GM19467 (cell line): ENCODE measurements at regions not wholly inside any gene's neighbourhood (a gene's known extent, or its start where the extent isn't known, plus 50 kb on each side); places are given as distances from the start of the nearest gene placed in this dataset.

Source experiments
- ATAC-seq: cut with Tn5 transposase; IDR thresholded peaks from one replicate; pipeline ENCODE4 v1.9.1; 2021; ENCODE audit warnings: mild to moderate bottlenecking, moderate library complexity; ENCODE audit not compliant: unreplicated experiment

DNA sequence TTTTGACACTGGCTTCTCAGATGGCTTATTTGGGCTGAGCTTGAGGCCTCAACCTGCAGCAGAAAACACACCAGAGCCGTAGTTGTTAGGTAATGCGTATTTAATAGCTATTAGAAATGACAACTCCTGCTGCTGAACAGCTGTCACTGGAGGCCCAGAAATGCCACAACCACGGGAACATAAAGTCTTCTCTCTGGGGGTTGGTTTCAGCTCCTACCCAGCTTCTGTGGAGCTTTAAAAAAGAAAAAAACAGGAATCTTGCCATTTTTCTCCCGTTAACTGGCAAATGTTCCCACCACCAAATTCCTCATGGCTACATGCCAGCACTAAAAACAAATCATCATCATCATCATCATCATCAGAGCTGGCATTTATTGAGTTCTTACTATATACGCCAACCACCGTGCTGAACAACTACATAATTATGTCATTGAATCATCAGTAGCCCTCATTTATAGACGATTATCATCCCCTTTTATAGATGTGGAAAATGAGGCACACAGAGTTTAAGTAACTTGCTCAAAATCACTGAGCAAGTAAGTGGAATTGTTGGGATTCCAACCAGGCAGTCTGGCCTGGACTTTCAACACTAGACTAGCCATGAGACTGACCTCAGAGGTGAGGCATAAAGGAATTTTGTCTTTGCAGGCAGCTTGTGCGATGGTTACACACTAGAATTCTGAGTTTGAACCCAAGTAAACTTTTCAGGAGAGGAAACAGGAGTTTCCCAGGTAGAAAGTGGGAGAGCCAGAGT is 185.3 kb upstream of the WWC1 start:
- no peak for ATAC-seq

DNA sequence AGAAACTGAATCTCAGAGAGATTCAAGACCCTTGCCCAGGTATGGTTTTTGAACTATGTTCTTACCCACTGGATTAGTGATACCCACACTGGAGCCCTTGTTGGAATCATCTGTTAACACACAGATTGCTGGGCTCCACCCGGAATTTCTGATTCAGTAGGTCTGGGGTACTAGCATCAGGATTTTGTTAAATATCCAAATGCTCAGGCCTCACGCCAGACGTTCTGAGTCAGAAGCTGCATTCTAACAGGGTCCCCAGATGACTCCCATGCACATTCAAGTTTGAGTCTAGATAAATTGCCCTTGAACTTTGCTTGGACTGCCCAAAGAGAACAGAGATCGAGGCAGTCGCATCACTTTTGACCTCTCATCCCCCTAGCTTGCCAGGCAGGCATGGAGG is 182.0 kb upstream of the WWC1 start:
- ATAC-seq = no peak

DNA sequence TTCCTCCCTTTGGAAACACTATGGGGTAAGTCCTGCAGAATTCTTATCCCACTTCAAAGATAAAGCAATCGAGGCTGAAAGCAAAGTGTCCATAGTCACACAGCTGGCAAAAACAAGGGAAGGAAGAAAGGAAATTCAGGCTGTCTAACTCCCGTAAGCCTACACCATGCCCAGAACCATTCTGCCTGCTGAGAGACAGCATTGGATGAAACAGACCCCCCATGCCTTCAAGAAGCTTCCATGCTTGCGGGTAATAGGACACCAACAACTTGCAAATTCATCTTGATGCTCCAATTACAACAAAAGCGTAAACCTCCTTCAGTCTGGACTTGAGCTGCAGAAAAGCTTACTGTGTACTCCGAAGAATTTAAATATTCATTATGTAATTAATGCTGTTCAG is 181.1 kb upstream of the WWC1 start:
- no peak for ATAC-seq

DNA sequence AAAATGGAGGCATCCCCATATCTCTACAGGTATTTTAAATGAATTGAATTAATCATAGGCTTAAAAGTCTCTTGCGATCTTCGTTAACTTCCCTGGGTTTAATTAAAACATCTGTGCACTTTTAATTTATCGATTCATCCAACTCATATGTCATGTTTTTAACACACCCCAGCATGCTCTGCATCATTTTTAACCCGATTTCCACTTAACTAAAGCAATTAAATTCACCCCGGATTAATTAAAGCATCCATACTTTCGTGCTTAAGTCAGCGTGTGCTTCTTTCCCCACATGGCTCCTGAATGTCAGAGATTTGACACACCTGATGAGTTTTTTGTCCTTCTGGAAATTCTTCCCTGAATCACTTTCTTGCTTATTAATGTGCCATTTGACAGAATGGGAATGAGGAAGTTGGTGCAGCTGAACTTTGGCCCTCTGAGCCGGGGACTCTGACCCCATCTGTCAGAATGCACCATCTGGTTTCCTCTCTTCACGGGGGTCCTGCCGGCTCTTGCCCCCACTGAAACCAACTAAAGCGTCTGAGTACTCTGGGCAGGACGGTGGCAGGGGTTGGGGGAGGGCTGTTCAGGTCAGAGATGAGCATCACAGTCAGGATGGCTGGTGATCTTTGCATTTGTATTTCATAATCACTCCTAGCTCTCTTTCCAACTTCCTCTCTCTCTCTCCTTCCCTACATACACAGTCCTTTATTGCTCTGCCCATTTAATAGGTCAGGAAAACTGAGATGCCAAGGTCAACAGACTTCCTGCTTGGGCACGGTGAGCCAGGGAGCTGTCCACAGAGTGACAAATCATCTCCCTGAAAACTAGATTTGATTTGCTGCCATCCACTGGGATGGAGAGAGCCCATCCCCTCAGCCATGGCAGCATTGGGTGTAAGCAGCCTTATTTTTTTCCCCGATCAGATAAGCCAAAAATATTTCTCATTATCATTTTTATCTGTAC is 180.3 kb upstream of the WWC1 start:
- ATAC-seq = no peak

DNA sequence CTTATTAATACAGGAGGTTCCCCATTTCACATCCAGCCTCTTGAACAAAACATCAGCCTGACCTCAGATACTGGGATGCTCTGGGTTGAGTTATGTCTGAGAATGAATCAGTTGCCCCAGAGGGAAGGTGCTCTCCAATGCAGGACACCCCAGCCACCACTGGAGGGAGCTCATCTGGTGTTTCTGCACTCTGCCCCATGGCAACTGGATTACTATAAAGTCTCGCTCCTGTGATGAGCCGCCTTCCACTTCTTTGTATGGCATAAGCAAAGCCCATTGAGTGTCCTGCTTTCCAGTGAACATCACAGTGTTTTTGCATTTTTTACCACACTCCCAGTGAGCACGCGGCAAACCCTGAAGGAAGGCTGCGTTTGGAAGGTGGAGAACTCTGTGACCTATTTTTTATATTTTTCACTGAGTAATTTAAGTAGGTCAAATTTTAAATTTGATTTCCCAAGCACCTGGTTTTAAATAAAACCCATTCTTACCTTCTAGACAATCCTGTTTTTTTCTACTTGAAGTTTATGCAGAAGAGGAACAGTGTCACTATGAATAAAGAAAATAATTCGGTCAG is 176.9 kb upstream of the WWC1 start:
- ATAC-seq = peak; percentile 91

DNA sequence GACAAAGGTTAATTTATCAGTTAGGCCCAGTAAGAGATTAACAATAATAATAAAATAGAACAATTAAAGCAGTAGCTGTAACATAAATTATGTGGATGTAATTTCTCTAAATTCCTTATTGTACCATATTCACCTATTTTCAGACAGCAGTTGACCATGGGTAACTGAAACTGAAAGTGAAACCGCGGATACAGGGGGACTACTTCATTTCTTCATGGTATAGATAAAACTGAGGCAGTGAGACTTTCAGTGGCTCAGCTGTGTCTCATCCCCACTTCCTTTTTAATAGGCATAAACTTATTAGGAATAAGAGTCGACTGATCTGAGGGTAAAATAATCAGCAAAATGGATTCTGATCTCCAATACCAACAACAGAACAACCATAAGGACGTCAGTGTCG is 174.0 kb upstream of the WWC1 start:
- no peak for ATAC-seq

DNA sequence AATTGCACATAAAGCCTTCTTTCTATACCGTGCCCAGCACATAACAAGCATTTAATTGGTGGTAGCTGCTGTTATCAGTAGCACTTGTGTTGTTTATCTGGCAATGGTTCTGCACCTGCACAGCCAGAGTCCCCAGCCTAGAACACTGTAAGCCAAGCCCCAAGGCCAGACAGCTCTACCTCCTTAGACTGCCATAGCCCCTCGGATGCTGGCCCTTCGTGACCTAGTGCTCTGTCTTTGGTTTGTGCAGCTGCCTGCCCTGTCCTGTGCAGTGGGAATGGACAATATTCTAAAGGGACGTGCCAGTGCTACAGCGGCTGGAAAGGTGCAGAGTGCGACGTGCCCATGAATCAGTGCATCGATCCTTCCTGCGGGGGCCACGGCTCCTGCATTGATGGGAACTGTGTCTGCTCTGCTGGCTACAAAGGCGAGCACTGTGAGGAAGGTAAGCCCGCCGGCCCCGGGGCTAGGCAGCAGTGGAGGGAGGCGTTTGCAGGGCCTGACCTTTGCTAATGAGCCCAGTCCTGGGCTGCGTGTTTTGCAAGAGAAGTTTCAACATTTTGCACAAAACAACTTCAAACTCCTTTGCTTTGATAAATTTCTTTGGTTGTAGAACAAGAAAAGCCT is 173.3 kb upstream of the WWC1 start:
- no peak for ATAC-seq

DNA sequence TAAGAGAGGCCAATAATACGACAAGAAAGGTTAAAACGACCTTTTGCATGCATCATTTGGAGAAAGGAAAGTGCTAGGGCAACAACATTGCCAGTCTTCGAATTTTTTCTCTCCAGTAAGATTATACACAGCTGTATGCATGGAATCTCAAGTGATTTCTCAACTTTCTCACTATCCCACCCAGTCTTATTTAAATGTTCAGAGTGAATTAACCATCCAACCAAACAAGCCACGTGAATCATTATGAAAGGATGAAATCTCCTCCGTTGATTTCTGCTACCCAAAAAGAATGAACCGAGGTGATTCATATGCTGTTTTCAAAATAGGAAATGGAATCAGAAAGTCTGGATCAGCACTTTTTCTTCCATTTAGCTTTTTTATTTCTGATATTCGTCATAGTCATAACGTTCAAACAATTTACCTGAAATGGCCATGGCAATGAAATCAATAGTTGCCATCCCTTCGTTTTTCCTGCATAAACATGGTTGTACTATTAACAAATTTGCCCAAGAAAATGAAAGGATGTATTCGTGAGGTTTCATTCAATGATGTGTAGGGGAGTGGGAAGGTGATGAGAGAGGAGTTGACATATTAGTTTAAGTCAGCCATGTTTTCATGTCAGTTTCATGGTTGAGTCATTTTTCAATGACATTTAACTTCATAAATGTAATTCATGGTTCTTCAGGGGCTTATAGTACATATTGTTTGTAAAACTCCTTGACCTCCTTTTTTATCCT is 170.9 kb upstream of the WWC1 start:
- no peak for ATAC-seq

DNA sequence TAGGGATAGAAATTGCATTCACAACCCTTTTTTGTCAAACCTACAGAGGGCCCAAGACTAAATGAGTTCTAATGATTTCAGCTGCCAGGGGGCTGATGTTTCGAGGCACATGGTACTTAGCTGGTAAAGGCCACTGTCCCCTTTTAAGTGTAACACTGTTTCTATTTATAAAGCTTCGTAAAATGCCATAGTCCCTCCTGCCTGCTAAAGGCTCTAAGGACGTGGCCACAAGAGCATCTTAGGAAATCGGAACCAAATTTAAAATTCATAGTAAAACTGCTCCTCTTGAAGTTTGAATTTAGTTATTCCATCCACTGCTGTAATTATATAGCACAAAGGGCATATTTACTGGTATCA is 170.3 kb upstream of the WWC1 start:
- no peak for ATAC-seq

DNA sequence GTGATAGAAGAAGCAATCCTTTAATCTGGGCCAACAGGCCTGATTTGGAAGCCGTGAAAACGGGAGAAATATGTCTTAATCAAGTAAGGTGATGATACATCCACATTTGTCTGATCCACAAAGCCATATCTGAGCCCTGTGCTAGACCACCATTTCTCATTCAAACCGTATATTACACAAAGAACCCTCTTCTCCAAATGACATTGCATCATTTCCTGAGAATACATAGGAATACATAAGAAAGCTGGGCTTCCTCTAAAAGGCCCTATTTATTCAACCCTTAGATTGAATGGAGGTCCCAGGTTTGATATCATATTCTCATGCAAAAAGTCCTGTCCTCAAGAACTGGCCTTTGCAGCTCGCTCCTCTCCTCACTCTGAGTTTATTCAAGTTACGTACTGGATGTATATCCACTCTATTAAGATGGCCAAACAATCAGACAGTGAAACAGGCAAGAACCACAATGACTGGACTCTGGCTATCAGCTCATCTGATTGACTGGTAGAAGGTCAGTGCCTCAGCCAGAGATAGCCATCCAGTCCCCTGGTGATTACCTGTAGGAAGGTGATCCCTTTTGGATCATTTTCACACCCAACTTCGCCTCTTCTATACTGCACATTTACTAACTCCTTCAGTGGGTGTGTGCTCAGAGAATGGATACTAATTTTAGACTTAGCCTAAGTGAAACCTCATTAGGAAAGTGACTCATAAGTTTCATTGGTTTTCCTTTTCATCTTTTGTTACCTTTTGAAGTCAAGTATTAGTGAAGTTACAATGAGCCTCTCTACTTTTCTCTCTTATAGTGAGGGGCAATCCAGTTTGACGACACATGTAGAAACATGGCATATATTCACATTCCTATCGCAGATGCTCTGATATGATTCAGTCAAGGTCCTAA is 167.6 kb upstream of the WWC1 start:
- ATAC-seq = peak; percentile 70

DNA sequence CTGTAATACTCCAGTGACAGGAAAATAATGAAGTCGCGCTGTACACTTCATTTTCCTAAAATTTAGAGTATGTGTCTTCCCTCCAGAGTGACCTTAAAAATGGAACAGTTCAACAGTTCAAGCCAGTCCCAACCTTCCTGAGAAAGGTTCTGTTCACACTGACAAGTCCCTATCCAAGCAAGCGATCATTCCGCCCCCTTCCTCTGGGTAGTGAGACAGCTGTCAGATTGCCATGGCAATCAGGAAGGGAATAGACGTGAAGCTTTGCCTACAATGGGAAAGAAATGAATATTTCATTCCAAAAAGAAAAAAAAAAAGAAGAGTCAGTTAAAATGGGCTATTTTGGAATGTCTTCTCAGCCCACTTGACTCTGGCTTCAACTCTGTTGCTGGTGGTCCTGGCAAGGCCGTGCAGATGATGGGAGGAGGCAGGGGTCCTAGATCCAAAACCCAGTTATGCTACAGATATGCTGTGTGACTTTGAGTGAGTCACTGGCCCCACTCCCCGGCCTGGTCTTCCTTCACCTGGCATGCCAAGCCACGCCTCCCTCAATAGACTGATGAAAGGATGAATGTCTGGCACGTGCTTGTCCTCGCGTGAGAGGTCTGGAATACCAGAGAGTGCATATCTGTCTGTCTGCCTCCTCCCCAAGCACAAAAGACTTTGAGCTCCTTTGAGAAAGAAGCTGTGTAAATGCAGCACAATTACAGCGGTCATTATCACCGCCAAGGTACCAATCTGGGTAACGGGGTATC is 165.8 kb upstream of the WWC1 start:
- no peak for ATAC-seq

DNA sequence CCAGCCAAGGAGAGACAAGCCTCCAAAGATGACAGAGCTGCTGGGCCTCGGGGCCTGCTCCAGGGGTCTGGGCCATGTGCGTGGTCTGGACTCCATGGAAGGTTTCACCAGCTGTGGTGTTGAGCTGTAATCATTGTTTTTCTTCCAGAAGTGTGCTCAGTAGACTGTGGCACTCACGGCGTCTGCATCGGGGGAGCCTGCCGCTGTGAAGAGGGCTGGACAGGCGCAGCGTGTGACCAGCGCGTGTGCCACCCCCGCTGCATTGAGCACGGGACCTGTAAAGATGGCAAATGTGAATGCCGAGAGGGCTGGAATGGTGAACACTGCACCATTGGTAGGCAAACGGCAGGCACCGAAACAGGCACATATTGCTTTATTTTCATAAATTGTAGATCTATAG is 164.8 kb upstream of the WWC1 start:
- ATAC-seq = no peak

DNA sequence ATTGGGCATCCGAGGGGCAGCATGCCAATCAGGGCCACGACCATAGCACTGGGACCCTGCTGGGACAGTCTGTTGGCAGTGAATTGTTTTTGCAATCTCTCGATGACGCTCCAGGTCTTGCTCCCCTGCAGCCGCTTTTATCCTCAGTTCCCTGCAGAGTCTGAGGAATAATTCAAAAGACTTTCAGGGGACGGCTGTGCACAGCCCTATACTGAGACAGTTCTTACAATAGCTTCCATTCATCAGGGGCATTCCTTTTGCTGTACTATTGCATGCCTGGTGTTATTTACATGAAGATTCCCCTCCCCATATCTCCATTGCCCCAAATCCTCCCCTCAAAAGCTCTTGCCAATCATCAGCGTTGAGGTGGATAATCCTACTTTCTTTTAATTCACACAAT is 163.3 kb upstream of the WWC1 start:
- ATAC-seq = no peak

DNA sequence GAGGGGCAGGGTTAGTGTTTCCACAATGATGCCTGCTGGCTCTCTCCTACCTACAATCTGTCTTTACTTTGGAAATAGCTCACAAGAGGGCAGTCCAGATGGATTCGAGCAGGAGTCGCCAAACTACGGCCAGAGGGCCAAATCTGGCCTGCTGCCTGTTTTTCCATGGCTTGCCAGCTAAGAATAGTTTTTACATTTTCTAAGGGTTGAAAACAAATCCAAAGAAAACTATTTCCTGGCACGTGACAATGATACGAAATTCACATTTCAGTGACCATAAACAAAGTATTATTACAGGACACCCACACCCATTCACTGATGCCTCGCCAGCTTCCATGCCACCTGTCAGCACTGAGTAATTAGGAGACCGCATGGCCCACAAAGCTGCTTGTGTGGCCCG is 162.9 kb upstream of the WWC1 start:
- no peak for ATAC-seq

DNA sequence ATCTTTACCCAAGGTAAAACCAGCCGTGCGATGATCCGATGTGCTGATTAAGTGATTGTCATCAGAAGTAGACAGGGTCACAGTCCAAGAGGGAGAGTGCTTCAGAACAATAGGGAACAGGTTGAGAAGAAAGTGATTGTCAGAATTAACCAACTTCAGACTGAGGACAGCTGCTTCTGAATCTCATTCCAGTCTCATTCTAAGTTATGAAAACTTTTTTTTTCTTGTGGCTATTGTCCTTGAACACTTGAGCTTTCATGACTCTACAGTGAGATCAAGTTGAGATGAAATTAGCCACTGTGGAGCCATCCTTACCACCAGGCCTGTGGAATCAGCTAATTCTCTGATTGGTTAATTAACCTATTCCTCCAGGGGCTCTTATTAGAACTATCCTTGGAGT is 159.9 kb upstream of the WWC1 start:
- ATAC-seq = no peak

DNA sequence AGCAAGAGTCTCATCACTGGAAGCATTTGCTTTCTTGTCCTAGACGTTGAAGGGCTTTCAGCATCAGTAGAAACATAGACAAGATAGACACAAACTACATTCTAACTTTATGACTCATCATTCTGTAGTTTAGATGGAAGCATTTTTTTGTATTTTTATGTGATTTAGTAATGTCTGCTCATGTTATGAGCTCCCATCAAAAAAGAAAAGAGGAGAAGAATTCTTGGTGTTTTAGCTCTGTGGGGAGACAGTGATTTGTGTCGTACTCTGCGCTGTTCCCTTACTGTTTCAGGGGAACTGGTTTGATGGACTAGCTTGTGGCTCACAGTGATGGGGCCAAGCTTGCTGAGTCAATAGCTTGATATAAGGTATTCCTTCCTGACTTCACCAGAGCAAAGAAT is 159.2 kb upstream of the WWC1 start:
- ATAC-seq = no peak

DNA sequence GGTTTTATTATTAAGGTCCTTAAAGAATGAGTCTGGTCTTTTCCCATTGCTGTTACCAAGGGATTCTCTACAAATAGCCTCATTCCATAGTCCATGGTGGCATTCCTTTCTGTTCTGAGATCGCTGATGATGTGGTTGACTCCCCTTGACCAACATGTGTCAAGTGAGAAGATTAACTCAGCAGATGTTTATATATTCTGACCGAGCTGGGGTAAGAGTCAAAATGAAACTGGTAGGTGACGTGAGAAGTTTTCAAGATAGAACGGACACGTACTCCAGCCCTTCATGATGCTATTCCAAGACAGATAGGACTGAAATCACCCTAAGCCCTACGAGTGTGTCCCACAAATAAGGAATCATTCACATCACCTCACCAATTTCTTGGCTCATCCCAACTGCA is 155.5 kb upstream of the WWC1 start:
- peak; percentile 94 for ATAC-seq

DNA sequence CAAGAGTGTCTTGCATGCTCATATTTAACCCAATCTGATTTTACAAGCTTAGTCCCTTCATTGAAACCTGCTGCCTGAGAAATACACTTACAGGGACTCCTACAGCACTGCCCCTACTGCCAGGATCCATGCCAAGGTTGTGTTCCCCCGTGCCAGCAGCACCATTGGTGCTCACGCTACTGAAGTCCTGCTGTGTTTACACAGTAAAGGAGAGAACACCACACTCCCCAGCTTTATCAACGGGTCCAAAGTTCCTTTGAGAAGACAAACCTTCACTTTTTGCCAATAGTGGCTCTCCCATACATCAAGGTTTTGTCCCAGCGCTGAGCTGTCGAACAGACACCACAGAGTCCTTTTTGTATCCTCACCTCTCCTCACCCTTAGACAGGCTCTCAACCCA is 155.1 kb upstream of the WWC1 start:
- peak; percentile 7 for ATAC-seq

DNA sequence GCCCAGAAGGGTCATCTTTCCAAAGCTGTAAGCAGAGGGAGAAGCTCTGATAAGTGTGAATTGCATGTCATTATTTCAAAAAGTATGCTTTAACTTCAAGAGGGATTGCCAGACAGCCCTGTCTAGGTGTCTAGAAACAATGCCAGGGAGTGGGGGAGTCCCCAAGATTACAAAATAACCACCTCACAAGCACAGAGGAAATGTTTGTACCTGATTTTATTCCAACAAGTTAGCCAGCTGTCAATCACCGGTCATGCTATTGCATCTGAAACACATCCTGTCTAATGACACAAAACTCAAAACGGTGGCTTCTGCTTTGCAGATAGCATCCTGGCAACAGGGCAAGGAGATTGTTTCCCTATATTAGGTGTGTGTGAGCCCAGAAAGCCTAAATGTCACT is 154.2 kb upstream of the WWC1 start:
- ATAC-seq = peak; percentile 44
